ENCODE measurements at regions not wholly inside any gene's neighbourhood (a gene's known extent, or its start where the extent isn't known, plus 50 kb on each side); places are given as distances from the start of the nearest gene placed in this dataset.

DNA sequence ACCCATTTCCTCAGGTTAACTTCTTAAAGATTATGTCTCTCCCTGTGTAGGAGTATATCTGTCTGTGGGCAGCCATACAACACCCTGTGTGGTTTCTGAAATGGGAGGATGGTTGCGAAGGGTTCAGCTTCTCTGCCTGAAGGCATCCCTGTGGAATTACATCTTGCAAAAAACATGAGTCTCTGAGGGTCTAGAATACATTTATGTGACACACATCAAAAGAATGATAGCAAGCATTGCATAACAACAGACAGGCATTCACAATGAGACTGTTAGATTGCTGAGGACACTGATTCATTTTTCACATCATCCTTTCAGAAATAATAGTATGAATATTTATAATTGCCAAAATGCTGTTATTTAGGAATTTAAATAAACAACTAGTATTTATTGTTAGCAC, 670.9 kb downstream of the HTR1B start:
- intact Hi-C loops (cut with DNase I), result no loop called here
- Histone ChIP-seq H3K36me3 (no peaks in the 10 kb centered on the region), H3K9me3 (no peaks in the 10 kb centered on the region), H3K27me3 (no peaks in the 10 kb centered on the region), H3K4me3 (no peak overlapping the region), H3K4me1 (no peaks in the 10 kb centered on the region), H3K27ac (no peak overlapping the region)
- TF ChIP-seq, protein P1, sequence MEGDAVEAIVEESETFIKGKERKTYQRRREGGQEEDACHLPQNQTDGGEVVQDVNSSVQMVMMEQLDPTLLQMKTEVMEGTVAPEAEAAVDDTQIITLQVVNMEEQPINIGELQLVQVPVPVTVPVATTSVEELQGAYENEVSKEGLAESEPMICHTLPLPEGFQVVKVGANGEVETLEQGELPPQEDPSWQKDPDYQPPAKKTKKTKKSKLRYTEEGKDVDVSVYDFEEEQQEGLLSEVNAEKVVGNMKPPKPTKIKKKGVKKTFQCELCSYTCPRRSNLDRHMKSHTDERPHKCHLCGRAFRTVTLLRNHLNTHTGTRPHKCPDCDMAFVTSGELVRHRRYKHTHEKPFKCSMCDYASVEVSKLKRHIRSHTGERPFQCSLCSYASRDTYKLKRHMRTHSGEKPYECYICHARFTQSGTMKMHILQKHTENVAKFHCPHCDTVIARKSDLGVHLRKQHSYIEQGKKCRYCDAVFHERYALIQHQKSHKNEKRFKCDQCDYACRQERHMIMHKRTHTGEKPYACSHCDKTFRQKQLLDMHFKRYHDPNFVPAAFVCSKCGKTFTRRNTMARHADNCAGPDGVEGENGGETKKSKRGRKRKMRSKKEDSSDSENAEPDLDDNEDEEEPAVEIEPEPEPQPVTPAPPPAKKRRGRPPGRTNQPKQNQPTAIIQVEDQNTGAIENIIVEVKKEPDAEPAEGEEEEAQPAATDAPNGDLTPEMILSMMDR (IDR thresholded peaks at IDR 0.05), result no peak
- ATAC-seq (no peak), DNase-seq (no peak)

DNA sequence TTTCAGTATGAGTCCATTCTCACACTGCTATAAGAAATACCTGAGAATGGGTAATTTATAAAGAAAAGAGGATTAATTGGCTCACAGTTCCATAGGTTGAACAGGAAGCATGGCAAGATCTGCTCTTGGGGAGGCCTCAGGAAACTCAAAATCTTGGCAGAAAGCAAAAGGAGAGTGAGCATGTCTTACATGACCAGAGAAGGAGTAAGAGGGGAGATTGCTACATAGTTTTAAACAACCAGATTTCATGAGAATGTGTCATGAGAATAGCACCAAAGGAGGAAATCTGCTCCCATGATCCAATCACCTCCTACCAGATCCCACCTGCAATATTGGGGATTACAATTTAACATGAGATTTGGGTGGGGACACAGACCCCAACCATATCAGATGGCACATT, 672.4 kb downstream of the HTR1B start:
- no peak overlapping the region for H3K4me3 ChIP-seq
- no peaks in the 10 kb centered on the region for H3K27me3 ChIP-seq
- intact Hi-C loops (cut with DNase I), result no loop called here
- ATAC-seq (no peak), DNase-seq (no peak)
- TF ChIP-seq, protein P1 (IDR thresholded peaks at IDR 0.05), result no peak
- H3K36me3 ChIP-seq, result no peaks in the 10 kb centered on the region
- no peaks in the 10 kb centered on the region for H3K9me3 ChIP-seq
- no peaks in the 10 kb centered on the region for H3K4me1 ChIP-seq
- no peak overlapping the region for H3K27ac ChIP-seq

DNA sequence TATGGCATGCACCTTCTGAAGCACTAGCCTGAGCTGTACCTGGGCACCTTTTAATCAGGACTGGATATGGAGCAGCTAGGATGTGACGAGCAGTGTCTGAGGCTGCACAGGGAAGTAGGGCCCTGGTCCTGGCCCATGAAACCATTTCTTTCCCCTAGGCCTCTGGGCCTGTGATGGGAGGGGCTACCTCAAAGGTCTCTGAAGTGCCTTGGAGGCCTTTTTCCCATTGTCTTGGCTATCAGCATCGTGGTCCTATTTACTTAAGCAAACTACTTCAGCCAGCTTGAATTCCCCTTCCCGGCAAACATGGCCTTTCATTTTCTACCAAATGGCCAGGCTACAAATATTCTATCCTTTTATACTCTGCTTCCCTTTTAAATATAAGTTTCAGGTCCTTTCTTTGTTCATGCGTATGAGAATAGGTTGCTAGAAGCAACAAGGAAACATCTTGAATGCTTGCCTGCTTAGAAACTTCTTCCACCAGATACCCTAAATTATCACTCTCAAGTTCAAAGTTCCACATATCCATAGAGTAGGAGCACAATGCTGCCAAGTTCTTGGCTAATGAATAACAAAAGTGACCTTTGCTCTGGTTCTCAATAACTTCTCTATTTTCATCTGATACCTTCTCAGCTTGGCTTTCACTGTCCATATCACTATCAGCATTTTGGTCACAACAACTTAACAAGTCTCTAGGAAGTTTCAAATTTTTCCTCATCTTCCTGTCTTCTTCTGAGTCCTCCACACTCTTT, 673.1 kb downstream of the HTR1B start:
- TF ChIP-seq, protein P1 (IDR thresholded peaks at IDR 0.05), result no peak
- H3K4me3 ChIP-seq, result no peak overlapping the region
- H3K4me1 ChIP-seq, result no peaks in the 10 kb centered on the region
- no peak for DNase-seq
- H3K27ac ChIP-seq, result no peak overlapping the region
- intact Hi-C loops (cut with DNase I), result no loop called here
- no peak for ATAC-seq
- no peaks in the 10 kb centered on the region for H3K27me3 ChIP-seq
- no peaks in the 10 kb centered on the region for H3K9me3 ChIP-seq
- H3K36me3 ChIP-seq, result no peaks in the 10 kb centered on the region

DNA sequence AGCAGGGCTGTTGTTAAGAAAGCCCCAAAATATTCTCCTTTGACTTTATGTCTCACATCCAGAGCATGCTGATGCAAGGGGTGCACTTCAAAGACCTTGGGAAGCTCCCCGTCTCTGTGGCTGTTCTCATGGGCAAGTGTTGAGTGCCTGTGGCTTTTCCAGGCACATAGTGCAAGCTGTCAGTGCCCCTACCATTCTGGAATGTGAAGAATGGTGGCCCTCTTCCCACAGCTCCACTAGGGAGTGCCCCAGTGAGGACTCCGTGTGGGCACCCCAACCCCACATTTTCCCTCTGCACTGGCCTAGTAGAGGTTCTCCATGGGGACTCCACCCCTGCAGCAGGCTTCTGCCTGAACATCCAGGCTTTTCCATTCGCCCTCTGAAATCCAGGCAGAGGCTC, 673.7 kb downstream of the HTR1B start:
- H3K36me3 ChIP-seq, result no peaks in the 10 kb centered on the region
- H3K4me1 ChIP-seq, result no peaks in the 10 kb centered on the region
- no peaks in the 10 kb centered on the region for H3K9me3 ChIP-seq
- H3K27ac ChIP-seq, result no peak overlapping the region
- H3K27me3 ChIP-seq, result no peaks in the 10 kb centered on the region
- H3K4me3 ChIP-seq, result no peak overlapping the region
- intact Hi-C loops (cut with DNase I), result no loop called here
- no peak for DNase-seq
- TF ChIP-seq, protein P1 (IDR thresholded peaks at IDR 0.05), result no peak
- ATAC-seq, result no peak

DNA sequence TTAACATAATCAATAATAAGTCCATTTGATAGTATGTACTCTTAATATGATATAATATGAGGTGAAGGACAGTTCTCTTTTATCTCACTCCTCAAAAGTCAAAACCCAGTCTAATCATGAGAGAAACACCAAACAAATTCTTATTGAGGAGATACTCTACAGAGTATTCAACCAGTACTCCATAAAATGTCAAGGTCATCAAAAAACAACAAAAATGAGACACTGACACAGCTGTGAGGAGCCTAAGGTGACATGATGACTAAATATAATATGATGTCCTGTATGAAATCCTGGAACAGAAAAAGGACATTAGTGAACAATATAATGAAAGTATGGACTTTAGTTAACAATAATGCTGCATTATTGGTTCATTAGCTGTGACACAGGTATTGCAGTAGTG, 675.1 kb downstream of the HTR1B start:
- Histone ChIP-seq H3K36me3 (no peaks in the 10 kb centered on the region), H3K9me3 (no peaks in the 10 kb centered on the region), H3K4me3 (no peak overlapping the region), H3K27ac (no peak overlapping the region), H3K27me3 (no peaks in the 10 kb centered on the region), H3K4me1 (no peaks in the 10 kb centered on the region)
- TF ChIP-seq, protein P1 (IDR thresholded peaks at IDR 0.05), result no peak
- ATAC-seq (no peak), DNase-seq (no peak)
- intact Hi-C loops (cut with DNase I), result no loop called here

DNA sequence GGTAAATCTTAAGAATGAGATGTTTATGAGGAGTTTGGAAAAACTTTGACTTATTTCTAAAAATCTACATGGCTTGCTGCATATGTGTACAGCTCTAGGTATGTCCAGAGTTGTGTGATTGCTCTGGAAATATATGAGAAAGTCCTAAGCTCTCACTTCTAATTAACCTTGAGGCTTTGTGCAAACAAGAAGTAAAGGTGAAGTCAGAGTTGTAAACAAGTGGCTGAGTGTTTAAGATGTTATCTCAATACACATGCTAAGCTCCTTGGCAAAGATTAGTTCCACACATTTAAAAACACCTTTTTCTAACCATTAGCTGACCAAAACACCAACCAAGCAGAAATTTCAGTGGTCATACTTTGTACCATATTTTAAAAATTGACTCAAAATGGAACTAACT, 684.2 kb downstream of the HTR1B start:
- ATAC-seq (no peak), DNase-seq (no peak)
- Histone ChIP-seq H3K36me3 (no peaks in the 10 kb centered on the region), H3K9me3 (no peaks in the 10 kb centered on the region), H3K27ac (no peak overlapping the region), H3K4me1 (no peaks in the 10 kb centered on the region), H3K27me3 (no peaks in the 10 kb centered on the region), H3K4me3 (no peak overlapping the region)
- TF ChIP-seq, protein P1 (IDR thresholded peaks at IDR 0.05), result no peak
- intact Hi-C loops (cut with DNase I), result no loop called here
